ENCODE measurements at regions not wholly inside any gene's neighbourhood (a gene's known extent, or its start where the extent isn't known, plus 50 kb on each side); places are given as distances from the start of the nearest gene placed in this dataset.

- TF ChIP-seq CTCF (IDR thresholded peaks at IDR 0.05; ENCODE audit: low read depth, low read length) = no peak
- no peak for DNase-seq (ENCODE audit: low read depth in 2 of 2)
- no peak overlapping the region for H3K4me3 ChIP-seq (replicated peaks in 1 of 2; ENCODE audit: low read depth in 2 of 2, low read length in 2 of 2)
Measured at GRCh38 chr16:60882816-60883215, 1153.4 kb downstream of the CDH8 start.

- no peak for DNase-seq (ENCODE audit: low read depth in 2 of 2)
- TF ChIP-seq CTCF (IDR thresholded peaks at IDR 0.05; ENCODE audit: low read depth, low read length) = no peak
- no peak overlapping the region for H3K4me3 ChIP-seq (replicated peaks in 1 of 2; ENCODE audit: low read depth in 2 of 2, low read length in 2 of 2)
Measured at GRCh38 chr16:60852635-60853034, 1183.6 kb downstream of the CDH8 start.

GRCh38 chr16:60821661-60822060 is 1214.6 kb downstream of the CDH8 start:
- no peak for TF ChIP-seq CTCF (IDR thresholded peaks at IDR 0.05; ENCODE audit: low read depth, low read length)
- no peak for DNase-seq (ENCODE audit: low read depth in 2 of 2)

GRCh38 chr16:60820361-60820760 is 1215.9 kb downstream of the CDH8 start:
- no peak for TF ChIP-seq CTCF (IDR thresholded peaks at IDR 0.05; ENCODE audit: low read depth, low read length)
- DNase-seq (ENCODE audit: low read depth in 2 of 2) = no peak
- H3K4me3 ChIP-seq (replicated peaks in 1 of 2; ENCODE audit: low read depth in 2 of 2, low read length in 2 of 2) = no peak overlapping the region

More at GRCh38 chr16:60821661-60822060, 1214.6 kb downstream of the CDH8 start:
- no peak overlapping the region for H3K4me3 ChIP-seq (replicated peaks in 1 of 2; ENCODE audit: low read depth in 2 of 2, low read length in 2 of 2)

- no peak for TF ChIP-seq CTCF (IDR thresholded peaks at IDR 0.05; ENCODE audit: low read depth, low read length)
- DNase-seq (ENCODE audit: low read depth in 2 of 2) = no peak
- no peak overlapping the region for H3K4me3 ChIP-seq (replicated peaks in 1 of 2; ENCODE audit: low read depth in 2 of 2, low read length in 2 of 2)
Measured at GRCh38 chr16:60818465-60818864, 1217.8 kb downstream of the CDH8 start.

- no peak for DNase-seq (ENCODE audit: low read depth in 2 of 2)
- no peak overlapping the region for H3K4me3 ChIP-seq (replicated peaks in 1 of 2; ENCODE audit: low read depth in 2 of 2, low read length in 2 of 2)
- TF ChIP-seq CTCF (IDR thresholded peaks at IDR 0.05; ENCODE audit: low read depth, low read length) = no peak
Measured at GRCh38 chr16:60816461-60816860, 1219.8 kb downstream of the CDH8 start.

GRCh38 chr16:60815865-60816264 is 1220.4 kb downstream of the CDH8 start:
- H3K4me3 ChIP-seq (replicated peaks in 1 of 2; ENCODE audit: low read depth in 2 of 2, low read length in 2 of 2) = no peak overlapping the region
- TF ChIP-seq CTCF (IDR thresholded peaks at IDR 0.05; ENCODE audit: low read depth, low read length) = no peak
- DNase-seq (ENCODE audit: low read depth in 2 of 2) = no peak
